Fibroblast of peridontal ligament (primary cell): ENCODE measurements at regions not wholly inside any gene's neighbourhood (a gene's known extent, or its start where the extent isn't known, plus 50 kb on each side); places are given as distances from the start of the nearest gene placed in this dataset.

Experiments
- DNase-seq: peaks from one replicate; pipeline ENCODE4 v3.0.0-alpha.2; 2010; ENCODE audit errors: extremely low read depth

DNA sequence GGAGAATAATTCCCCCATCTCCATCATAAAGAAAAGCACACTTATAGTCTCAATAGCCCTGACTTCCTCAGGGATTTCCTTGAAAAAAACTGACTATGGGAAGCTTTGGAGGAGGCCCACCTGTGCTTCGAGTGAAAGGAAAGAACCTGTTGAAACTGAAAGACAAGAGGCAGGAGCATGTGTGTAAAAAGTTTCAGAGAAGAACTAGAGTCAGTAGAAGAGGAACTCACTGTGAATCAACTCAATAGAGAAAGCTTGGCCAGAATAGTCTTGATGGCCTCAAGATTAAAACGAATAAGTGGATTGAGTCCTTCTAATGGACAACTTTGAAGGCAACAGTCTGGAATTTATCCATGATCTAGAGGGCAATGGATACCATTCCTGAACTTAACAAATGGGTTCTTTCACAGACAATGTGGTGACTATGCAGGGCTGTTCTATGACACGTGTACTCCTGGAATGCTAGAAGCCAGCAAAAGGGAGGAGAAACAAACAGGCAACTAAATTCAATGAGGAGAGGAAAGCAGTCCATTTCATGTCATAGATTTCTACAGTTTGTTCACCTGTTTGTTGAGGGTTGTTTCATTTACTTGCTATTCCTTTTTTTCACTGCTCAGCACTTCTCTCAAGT lies 442.3 kb downstream of the GRB14 start:
- DNase-seq = peak; percentile 51

DNA sequence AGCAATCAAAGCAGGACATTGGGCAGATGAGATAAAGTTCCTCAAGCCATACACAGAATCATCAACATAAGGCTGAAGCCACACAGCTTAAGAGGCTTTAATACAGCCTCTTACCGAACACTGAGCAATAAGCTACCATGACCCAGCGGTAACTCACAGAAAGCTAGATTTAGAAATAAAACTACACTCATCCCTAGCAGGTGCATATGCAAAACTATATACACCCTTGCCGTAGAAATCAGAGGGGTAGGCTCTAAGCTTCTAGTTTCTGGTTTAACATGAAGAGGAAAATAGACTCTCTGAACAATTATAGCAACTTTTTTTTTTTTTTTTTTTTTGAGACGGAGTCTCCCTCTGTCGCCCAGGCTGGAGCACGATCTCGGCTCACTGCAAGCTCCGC lies 428.8 kb upstream of the FIGN start:
- DNase-seq = no peak

DNA sequence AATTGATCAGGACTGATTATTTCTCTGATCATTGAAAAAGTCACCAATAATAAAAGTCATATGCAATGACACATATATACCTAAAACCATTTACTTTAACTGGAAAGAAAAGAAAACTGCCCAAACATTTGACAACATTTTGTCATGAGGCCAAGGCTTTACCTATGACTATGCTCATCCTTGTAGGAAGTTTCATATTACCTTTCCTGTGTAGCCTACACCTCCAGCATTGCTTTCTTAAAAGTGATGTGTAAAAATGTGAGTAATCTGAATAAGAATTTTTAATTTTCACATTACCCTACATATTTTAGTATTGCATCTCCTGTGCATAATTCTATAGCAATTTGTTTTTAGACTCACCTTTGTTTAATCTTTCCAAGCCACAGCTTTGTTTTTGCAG lies 419.8 kb upstream of the FIGN start:
- no peak for DNase-seq

DNA sequence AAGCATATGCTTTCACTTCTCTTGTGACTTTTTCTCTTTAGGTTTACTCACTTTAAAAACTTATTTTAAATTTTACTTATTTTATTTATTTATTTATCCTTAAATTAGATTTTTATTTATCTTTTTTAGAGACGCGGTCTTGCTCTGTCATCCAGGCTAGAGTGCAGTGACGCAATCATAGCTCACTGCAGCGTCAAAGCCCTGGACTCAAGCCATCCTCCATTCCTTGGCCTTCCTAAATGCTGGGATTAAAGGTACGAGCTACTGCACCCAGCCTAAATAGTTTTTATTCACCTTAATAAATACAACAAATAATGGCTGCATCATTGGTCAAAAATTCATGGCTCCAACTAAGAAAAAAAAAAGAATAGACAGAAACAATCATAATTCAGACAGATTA lies 415.7 kb upstream of the FIGN start:
- DNase-seq = peak; percentile 39

DNA sequence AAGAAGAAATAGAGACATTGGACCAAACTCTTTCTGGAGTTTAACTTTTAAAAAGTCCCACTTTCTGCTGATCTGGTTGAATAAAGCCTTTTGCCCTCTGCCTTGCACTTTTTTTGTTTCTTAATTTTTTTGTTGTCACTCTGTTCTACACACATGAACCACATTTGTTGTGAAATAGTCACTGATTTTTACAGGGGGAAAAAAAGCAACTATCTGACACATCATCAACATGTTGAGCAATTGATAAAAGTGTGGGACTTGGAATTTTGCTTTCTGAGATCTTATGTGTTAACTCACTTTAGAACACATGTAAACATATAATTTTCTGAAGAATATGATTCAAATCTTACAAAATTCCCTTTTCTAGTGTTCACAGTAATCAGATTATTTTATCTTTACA lies 414.8 kb upstream of the FIGN start:
- peak; percentile 32 for DNase-seq

DNA sequence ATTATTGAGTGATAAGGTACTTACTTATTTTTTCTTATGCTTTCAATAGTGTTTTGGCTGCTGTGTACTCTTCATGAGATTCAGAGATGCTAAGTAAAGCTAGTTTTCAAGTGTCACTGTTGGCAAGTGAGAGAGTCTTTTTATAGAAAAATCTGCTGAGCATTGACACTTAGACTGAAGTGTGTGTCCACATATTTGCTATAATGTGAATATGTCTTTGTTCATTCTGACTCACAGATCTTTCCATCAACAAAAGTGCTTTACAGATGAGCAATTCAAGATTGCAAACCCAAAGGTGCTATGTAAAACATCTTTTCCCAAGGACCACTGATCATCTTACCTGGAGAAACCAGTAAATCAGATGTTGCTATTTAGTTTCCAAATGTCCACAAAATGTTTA lies 410.6 kb upstream of the FIGN start:
- DNase-seq = peak; percentile 10

DNA sequence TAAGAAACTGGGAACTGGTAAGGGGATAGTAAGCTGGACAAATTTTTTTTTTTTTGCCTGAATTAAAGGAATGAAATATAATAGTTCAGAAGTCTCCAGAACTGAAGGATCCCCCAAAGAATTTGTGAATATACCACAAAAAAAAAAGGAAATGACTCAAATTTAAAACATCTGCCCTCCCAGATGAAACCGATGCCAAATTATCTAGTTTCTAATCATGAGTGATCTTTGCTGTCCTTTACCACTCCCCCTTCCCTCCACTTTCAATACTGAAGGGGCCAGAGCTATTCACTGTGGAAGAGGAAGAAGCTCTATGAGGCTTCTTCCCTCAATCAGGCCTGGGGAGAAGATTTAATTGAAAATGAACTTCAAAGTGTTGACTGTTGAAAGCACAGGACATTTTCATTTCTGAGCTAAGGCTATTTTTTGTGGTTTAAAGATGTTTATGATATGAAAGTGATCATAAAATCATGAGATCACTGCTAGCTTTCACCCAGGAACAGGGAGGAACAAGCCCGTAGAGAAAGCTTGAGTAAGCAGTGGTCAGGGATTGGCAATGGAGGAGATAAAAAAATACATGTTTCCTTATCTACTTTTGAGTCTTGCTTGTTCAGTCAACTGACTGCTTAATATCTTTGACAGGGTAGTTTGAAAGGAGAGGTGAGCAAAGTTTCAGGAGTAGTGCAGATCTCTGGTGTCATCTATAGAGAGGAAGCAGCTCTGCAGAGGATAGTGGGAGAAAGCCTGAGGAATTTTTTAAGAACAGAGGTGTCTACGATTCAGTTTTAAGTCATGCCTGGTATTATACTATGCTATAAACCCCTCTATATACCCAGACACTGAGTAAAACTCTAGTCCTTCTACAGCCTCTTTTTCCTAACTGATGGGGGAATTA lies 409.5 kb upstream of the FIGN start:
- DNase-seq = peak; percentile 83

DNA sequence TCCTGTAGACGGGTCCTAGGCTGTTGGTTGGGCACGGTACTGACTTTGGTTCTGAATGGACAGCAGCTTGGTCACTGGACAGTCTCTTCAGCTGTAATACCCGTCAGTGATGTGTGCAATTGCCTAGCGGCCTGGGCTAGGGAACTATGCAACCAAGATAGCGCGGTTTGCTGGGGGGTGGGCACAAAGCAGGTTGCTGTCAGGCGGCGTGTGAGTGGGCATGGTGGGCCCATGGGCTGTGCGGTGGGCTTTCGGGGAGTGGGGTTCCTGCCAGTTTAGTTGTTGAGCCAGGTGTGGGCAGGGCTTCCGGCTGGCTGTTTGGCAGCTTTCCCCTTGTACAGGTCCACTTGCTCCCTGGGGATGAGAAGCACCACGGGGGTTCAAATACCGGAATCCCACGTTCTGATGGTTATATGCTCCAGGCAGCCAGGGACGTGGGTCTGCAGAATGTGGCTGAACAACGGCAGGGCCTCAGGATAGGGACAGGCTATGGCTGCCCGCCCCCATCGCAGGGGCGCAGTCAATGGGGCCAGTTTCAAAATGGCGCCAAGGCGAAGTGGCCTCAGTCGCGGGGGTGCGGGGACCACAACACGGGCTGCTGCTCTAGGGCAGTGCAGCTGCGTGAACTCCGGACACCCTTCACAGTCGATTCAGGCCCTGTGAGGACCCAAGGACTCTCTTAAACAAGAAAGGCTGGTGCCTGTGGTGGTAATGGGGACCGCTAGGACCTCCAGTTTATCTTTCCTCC lies 407.5 kb upstream of the FIGN start:
- no peak for DNase-seq

DNA sequence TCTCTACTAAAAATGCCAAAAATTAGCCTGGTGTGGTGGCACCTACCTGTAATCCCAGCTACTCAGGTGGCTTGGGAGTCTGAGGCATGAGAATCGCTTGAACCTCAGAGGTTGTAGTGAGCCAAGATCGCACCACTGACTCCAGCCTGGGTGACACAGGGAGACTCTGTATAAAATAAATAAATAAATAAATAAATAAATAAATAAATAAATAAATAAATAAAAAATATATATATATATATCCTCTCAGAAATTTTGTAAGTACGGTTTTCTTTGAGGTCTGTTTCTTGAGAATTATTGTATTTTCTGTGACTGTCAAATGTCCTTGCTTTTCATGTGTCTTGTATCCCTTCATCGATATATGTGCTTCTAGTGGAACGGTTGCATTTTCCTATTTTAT lies 406.9 kb upstream of the FIGN start:
- DNase-seq = no peak

DNA sequence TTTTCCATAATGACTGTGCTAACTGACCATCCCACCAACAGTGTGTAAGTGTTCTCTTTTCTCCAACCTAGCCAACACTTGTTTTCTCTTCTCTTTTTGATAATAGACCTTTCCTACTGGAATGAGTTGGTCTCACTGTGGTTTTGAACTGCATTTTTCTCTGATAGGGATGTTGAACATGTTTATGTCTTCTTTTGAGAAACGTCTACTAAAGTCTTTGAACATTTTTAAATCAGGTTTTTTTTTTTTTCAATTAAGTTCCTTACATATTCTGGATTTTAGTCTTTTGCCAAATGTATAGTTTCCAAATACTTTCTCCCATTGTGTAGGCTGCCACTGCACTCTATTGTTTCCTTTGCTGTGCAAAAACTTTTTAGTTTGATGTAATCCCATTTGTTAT lies 405.5 kb upstream of the FIGN start:
- peak; percentile 18 for DNase-seq

DNA sequence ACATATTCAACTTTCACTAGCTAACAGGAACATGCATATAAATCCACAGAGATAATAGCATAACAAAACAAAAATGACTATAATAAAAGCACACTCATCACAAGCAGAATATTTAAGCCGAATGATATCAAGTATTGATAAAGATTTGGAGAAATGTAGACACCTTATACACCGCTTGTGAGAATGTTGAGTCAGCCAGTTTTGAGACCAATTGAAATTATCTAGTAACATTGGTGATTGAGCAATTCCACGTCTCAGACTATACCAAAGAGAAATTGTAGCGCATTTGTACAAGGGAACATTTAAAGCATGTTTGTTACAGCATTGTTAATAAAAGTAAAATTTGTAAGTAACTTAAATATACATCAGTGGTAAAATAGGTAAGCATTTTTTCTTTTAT lies 402.9 kb upstream of the FIGN start:
- no peak for DNase-seq

DNA sequence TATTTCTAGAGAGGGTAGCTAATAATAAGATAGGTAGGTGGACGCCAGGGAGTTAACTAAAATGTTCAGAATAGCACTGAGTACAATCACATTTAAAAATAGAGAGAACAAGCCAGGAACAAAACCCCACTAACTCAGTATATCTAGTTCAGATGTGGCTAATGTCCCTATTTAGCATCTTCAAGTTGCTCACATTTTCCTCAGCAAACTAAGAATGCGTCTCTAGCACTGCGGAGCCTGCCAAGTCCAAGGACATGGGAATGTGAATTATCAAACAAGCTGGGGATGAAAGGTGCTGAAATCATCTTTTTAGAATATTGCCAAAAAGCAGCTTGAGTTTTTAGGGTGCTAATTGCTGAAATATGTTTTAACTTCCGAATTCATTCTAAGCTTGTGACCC lies 398.5 kb upstream of the FIGN start:
- no peak for DNase-seq

DNA sequence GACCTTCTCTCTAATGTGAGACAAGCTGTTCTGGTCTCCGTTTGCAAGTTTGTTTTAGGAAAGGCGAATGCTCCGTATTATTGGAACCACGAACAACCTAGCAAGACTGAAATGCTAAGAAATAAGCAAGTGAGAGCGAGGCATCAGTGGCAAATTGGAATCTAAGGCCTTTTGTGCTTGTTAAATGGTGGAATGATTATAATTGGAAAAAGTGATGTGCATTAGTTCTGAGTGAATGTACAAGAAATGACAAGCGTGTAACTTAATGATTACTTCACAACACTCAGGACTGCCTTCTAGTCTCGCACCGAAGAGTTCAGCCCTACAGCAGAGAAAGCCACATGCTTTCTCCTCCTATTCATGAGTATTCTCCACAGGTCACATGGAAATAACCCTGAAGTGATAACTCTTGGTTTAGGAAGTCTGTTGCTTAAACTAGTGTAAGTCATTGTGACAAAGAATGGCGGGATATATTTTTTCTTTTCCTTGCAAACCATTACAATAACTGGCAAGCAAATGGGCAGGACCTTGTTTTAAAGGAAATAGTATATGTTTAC lies 392.2 kb upstream of the FIGN start:
- DNase-seq = peak; percentile 12

DNA sequence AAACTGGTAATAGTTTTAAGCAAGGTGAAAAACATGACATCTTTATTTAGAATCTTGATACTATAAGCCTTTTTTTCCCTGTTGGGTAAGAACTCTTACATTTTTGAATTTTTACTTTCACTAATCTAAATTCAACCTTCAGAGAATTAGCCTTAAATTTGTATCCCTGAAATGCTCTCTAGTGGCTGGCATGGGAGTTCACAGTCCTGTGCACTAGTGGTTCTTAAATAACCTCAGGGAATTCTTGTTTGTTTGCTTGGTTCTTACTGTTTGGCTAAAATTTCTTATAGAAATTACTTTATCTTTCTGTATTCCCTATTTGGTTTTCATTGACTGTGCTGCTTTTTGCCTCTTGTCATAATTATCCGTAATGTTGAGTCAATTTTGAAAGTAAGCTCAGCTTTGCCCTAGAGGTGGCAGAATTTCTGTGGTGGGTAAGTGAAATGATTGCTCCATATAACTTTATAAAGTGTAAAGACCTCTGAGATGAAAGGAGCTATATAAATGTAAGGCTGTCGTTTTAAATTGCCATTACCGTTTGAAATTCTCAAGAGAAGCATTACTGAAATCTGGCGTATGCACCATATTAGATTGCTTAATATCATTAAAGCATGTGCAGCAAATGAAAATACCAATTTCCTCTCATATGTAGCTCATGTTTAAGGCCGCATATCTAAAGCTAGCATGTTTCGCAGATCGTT lies 391.3 kb upstream of the FIGN start:
- peak; percentile 58 for DNase-seq

DNA sequence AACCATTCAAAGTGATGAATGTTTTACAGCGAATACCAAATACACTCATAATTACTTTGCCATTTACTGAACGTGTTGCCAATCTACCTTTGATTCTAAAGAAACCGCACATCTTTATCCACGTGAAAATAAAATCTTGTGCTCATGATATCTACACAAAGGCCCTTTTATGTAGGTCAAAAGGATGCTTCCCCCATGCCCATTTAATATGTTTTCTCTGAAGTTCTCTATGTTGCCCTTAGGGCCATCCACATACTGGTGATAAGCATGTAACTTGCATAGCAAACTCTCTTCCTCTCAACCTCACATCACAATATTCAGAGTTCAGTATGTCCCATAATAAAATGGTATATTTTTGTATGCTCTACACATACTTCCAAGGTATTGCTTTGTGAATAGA lies 380.0 kb upstream of the FIGN start:
- no peak for DNase-seq

DNA sequence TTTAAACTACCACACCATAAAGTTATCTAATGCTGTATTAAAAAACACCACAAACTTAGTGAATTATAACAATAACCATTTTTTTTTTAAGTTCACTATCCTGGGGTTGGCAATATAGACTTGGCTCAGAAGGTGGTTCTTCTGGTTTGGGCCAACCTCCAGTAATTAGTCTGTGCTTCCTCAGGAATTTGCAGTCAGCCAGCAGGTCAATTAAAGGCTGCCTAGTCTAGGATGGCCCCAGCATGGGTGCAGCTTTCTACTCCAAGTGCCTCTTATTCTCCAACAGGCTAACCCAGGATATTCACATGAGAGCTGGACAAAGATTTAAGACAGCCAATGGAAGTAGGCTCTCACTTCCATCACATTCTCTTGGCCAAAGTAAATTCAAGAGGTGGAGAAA lies 379.1 kb upstream of the FIGN start:
- DNase-seq = no peak

DNA sequence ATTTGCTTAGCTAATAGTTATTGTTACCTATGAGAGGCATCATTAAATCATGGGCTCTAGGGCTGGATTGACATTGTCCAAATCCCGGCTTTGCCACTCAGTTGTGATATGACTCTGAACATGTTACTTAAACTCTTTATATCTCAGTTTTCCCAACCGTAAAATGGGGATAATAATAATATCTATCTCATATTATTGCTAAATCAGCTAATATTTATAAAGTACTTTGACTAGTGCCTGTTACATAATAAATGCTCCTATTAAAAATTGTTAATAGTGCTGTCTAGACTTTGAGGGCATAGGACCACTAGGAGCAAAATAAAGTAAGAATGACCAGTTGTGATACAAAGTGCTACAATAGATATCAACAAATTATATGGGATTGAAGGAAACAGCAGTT lies 376.3 kb upstream of the FIGN start:
- no peak for DNase-seq

DNA sequence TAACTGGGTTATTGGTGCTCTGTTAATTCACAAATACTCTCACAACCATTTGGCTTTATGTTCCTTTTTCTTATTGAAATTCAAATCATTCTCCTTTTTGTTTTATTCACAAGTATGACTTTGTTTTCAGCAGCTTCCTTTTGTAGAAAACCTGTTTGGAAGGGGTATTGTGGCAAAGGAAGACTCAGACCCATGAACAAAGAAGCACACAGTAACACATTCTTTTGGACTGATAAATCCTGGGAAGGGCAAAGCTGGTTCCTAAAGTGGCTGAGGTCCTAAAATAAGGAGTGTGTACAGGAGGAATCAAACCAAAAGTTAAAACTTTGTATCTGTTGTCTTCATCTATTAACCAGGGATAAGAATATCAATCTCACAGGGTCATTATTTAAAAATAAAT lies 374.7 kb upstream of the FIGN start:
- no peak for DNase-seq

DNA sequence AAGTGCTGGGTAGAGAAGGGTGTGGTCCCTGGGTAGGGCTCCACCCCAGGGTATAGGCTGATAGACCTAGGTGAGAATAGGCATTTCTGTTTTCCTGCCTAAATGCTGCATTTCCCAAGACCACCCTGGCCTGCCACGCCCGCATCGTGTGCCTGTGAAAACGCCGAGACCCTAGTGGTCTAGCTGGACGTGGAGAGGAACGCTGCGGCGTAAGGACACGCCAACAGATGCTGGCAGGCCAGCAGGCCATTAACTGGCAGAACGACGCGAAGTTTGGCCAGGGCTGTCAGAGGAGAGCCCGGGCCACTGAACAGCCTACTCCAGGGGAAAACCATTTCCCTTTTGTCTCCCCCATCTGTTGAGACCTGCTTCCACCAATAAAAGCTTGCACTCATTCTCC lies 373.2 kb upstream of the FIGN start:
- DNase-seq = no peak

DNA sequence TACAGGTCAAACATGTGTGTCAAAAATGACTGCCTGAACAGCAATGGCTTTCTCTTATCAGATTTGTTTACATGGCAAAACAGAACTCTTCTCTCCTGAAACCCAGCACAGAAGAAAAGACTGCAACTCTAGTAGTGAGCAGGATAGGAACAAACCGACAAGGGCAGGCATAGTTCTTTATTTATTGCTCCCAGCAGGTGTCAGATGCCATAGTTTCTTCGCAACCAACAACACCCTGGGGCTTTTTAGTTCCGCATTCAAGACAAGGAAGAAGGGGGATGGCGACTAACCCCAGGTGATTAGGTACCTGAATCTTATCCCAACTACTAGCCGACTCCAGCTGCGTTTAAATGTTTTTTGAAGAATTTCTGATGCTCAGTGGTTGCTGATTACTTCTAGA lies 367.5 kb upstream of the FIGN start:
- no peak for DNase-seq

DNA sequence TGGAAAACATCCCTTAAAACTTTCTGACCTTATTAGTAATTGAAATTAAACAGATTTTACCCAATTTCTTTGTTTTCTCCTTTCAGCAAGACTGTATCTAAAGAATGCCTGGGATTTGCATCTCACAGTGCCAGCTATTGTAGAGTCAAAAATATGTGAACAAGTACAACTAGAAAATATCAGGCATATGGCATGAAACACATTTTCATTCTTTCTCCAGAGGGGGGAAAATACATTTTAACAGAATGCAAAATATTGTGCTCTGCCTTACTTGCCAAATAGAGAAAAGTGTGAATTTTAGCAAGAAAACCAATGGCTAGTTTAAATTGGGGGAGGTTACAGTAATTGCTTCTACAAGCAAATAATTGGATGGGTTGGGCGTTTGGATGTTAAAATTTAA lies 366.6 kb upstream of the FIGN start:
- DNase-seq = no peak

DNA sequence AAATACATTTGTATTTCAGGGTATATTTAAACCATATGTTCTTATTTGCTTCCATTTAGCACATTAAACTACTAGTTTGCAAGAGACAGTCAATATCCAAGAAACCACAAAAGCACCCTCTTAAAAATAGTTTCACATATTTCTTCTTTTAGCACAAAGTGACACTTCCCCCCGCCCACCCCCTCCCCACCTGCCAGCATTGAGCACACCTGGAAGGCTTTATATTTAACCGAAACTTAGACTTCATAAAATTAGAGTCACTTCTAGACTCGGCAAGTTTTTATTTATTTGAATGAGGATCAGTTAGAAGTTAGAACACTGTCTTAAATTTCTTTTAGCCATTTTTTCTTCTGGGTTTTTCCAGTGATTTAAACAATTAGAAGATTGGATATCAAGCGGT lies 355.9 kb upstream of the FIGN start:
- DNase-seq = no peak
